HL-60 (cell line): ENCODE measurements at regions not wholly inside any gene's neighbourhood (a gene's known extent, or its start where the extent isn't known, plus 50 kb on each side); places are given as distances from the start of the nearest gene placed in this dataset.

Experiments used
- DNase-seq, 2 experiments: peaks; one replicate each; pipeline ENCODE4 v3.0.0-alpha.2; 2010 to 2020; ENCODE audit warnings: low read depth in 1 of 2, low spot score in 1 of 2
- H3K27ac ChIP-seq: fragments of 250-450 bp; sonication (Bioruptor Pico); replicated peaks from 2 replicates; pipeline ENCODE4 v1.5.1; 2020; ENCODE audit warnings: mild to moderate bottlenecking, moderate library complexity
- H3K27me3 ChIP-seq: fragments of 250-450 bp; sonication (Bioruptor Pico); 2 replicates; pipeline ENCODE4 v1.5.1; 2021; ENCODE audit warnings: mild to moderate bottlenecking, moderate library complexity; ENCODE audit not compliant: insufficient read depth, poor library complexity, severe bottlenecking
- H3K4me3 ChIP-seq: replicated peaks from 2 replicates; pipeline ENCODE4 v1.5.1; 2011; ENCODE audit warnings: mild to moderate bottlenecking, control low read depth, low read length; ENCODE audit not compliant: insufficient read depth
- CTCF ChIP-seq: IDR thresholded peaks from one replicate; pipeline ENCODE4 v1.5.1; 2011; ENCODE audit warnings: low read length, control low read depth, inconsistent platforms; ENCODE audit not compliant: insufficient read depth
- GABPA ChIP-seq: IDR thresholded peaks from 2 replicates; pipeline ENCODE4 v1.6.1; 2012; ENCODE audit warnings: low read depth
- POLR2AphosphoS5 ChIP-seq: IDR thresholded peaks from 2 replicates; pipeline ENCODE4 v1.6.1; 2012; ENCODE audit warnings: low read depth
- SPI1 ChIP-seq: IDR thresholded peaks from 2 replicates; pipeline ENCODE4 v1.6.1; 2012; ENCODE audit warnings: low read depth, mild to moderate bottlenecking, borderline replicate concordance
- TF ChIP-seq, protein P1 (sequence below): IDR thresholded peaks from 2 replicates; pipeline ENCODE4 v1.6.1; 2012; ENCODE audit warnings: low read depth; ENCODE audit not compliant: insufficient replicate concordance

- no peak for DNase-seq
- Histone ChIP-seq H3K27ac (no peak overlapping the region), H3K4me3 (no peak overlapping the region), H3K27me3 (no peaks in the 10 kb centered on the region)
- TF ChIP-seq, protein P1, sequence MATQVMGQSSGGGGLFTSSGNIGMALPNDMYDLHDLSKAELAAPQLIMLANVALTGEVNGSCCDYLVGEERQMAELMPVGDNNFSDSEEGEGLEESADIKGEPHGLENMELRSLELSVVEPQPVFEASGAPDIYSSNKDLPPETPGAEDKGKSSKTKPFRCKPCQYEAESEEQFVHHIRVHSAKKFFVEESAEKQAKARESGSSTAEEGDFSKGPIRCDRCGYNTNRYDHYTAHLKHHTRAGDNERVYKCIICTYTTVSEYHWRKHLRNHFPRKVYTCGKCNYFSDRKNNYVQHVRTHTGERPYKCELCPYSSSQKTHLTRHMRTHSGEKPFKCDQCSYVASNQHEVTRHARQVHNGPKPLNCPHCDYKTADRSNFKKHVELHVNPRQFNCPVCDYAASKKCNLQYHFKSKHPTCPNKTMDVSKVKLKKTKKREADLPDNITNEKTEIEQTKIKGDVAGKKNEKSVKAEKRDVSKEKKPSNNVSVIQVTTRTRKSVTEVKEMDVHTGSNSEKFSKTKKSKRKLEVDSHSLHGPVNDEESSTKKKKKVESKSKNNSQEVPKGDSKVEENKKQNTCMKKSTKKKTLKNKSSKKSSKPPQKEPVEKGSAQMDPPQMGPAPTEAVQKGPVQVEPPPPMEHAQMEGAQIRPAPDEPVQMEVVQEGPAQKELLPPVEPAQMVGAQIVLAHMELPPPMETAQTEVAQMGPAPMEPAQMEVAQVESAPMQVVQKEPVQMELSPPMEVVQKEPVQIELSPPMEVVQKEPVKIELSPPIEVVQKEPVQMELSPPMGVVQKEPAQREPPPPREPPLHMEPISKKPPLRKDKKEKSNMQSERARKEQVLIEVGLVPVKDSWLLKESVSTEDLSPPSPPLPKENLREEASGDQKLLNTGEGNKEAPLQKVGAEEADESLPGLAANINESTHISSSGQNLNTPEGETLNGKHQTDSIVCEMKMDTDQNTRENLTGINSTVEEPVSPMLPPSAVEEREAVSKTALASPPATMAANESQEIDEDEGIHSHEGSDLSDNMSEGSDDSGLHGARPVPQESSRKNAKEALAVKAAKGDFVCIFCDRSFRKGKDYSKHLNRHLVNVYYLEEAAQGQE, result no peak
- TF ChIP-seq GABPA, result no peak
- TF ChIP-seq CTCF, result no peak
- TF ChIP-seq POLR2AphosphoS5, result no peak
- TF ChIP-seq SPI1, result no peak
These were observed 52.6 kb upstream of the SP8 start for GRCh38 chr7:20839196-20839735.

DNA sequence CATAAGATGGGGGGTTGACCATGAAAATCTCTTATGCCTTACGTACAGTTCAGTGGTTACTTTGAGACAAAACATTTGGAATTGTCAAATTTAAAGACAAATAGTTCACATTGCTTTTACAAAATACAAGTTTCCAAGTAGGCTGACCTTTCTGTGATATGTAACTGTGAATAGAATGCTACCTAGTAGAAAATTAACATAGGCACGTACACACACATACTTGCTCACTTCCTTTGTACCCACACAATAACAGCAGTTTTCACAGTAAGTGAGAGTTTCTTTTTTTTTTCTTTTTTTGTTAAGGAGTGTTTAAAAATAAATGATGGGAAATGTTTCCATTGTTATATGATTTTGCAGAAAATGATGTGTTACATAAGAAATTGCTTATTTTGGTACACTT is 53.3 kb upstream of the SP8 start:
- Histone ChIP-seq H3K27ac (no peak overlapping the region), H3K4me3 (no peak overlapping the region), H3K27me3 (no peaks in the 10 kb centered on the region)
- TF ChIP-seq, protein P1, result no peak
- no peak for DNase-seq

GRCh38 chr7:20846791-20847190 is 60.1 kb upstream of the SP8 start:
- TF ChIP-seq, protein P1, result no peak
- no peak for TF ChIP-seq SPI1
- no peak for TF ChIP-seq GABPA
- no peak for TF ChIP-seq CTCF
- no peak for TF ChIP-seq POLR2AphosphoS5
- no peak for DNase-seq
- H3K4me3 ChIP-seq, result no peak overlapping the region
- H3K27me3 ChIP-seq, result no peaks in the 10 kb centered on the region
- no peak overlapping the region for H3K27ac ChIP-seq

GRCh38 chr7:20858951-20859350 is 72.3 kb upstream of the SP8 start:
- no peaks in the 10 kb centered on the region for H3K27me3 ChIP-seq
- H3K4me3 ChIP-seq, result no peak overlapping the region
- DNase-seq, result no peak
- TF ChIP-seq POLR2AphosphoS5, result no peak
- TF ChIP-seq GABPA, result no peak
- TF ChIP-seq CTCF, result no peak
- TF ChIP-seq, protein P1, result no peak
- TF ChIP-seq SPI1, result no peak
- no peak overlapping the region for H3K27ac ChIP-seq
